Epidermal melanocyte (primary cell): ENCODE measurements at regions not wholly inside any gene's neighbourhood (a gene's known extent, or its start where the extent isn't known, plus 50 kb on each side); places are given as distances from the start of the nearest gene placed in this dataset.

Source experiments
- DNase-seq: peaks from one replicate; pipeline ENCODE4 v3.0.0; 2011; ENCODE audit warnings: low spot score; ENCODE audit not compliant: insufficient read length

- no peak for DNase-seq
Measured at GRCh38 chr18:41545091-41545888, 409.7 kb upstream of the PIK3C3 start.

- DNase-seq: no peak
Measured at GRCh38 chr18:41543815-41544214, 411.2 kb upstream of the PIK3C3 start.

GRCh38 chr18:41540237-41540871 is 414.7 kb upstream of the PIK3C3 start:
- DNase-seq: no peak

GRCh38 chr18:41538751-41539150 is 416.3 kb upstream of the PIK3C3 start:
- DNase-seq: no peak

- DNase-seq: no peak
Measured at GRCh38 chr18:41537666-41538065, 417.4 kb upstream of the PIK3C3 start.

- DNase-seq: no peak
Measured at GRCh38 chr18:41532344-41533086, 422.5 kb upstream of the PIK3C3 start.

- no peak for DNase-seq
Measured at GRCh38 chr18:41530970-41531369, 424.1 kb upstream of the PIK3C3 start.

- no peak for DNase-seq
Measured at GRCh38 chr18:41529093-41529492, 425.9 kb upstream of the PIK3C3 start.

- DNase-seq: no peak
Measured at GRCh38 chr18:41526054-41526453, 429.0 kb upstream of the PIK3C3 start.

- DNase-seq: no peak
Measured at GRCh38 chr18:41524674-41525470, 430.2 kb upstream of the PIK3C3 start.

- DNase-seq: no peak
Measured at GRCh38 chr18:41517142-41517541, 437.9 kb upstream of the PIK3C3 start.

GRCh38 chr18:41513438-41513837 is 441.6 kb upstream of the PIK3C3 start:
- no peak for DNase-seq

- no peak for DNase-seq
Measured at GRCh38 chr18:41504316-41504715, 450.7 kb upstream of the PIK3C3 start.

- DNase-seq: no peak
Measured at GRCh38 chr18:41501848-41502247, 453.2 kb upstream of the PIK3C3 start.

- no peak for DNase-seq
Measured at GRCh38 chr18:41499345-41499744, 455.7 kb upstream of the PIK3C3 start.

- no peak for DNase-seq
Measured at GRCh38 chr18:41490861-41491260, 464.2 kb upstream of the PIK3C3 start.

GRCh38 chr18:41486575-41486974 is 468.5 kb upstream of the PIK3C3 start:
- no peak for DNase-seq

- no peak for DNase-seq
Measured at GRCh38 chr18:41484069-41484468, 471.0 kb upstream of the PIK3C3 start.

GRCh38 chr18:41482501-41482900 is 472.5 kb upstream of the PIK3C3 start:
- no peak for DNase-seq

- DNase-seq: no peak
Measured at GRCh38 chr18:41466436-41467160, 488.4 kb upstream of the PIK3C3 start.

- DNase-seq: no peak
Measured at GRCh38 chr18:41465386-41465785, 489.6 kb upstream of the PIK3C3 start.
